Activated gamma-delta T cell treated with anti-CD3 and anti-CD28 coated beads, Interleukin-2, amount 50 U/mL, for 16 hours (primary cell): ENCODE measurements at regions not wholly inside any gene's neighbourhood (a gene's known extent, or its start where the extent isn't known, plus 50 kb on each side); places are given as distances from the start of the nearest gene placed in this dataset.

ENCODE experiments used
- DNase-seq: peaks from one replicate; pipeline ENCODE4 v3.0.0-alpha.2; 2020; ENCODE audit warnings: low read depth

DNA sequence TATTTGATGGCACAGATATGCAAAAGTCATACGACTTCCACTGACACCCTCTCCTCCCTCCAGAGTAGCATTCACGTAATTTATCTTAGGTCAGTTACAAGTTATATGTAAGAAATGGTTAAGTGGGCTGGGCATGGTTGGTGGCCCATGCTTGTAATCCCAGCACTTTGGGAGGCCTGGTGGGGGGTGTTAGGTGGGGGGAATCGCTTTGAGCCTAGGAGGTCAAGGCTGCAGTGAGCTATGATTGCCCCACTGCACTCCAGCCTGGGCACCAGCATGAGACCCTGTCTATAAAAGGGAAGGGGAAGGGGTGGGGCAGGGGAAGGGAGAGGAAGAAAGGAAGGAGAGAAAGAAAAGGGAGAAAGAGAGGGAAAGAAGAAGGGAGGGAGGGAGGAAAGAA, 202.8 kb downstream of the AUH start:
- no peak for DNase-seq

- no peak for DNase-seq
These were observed 202.0 kb downstream of the AUH start for GRCh38 chr9:91159664-91160121.

DNA sequence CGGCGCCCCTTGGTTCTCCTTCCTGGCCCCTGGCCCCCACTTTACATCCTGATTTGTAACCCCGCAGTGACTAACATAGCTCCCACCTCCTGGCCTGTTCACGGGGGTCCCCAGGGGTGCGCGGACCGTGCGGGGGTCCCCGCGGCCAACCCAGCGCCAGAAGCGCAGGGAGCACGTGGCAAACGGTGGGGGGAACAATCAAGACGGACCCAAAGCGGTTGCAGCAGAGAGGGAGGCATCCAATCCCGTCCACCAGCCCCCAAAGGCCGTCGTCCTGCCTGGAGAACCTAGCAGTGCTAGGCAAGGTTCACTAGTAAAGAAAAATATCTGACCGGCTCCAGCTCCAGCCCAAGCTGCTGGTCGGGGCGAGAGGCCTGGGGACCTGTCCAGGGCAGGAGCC, 201.5 kb downstream of the AUH start:
- DNase-seq = no peak

GRCh38 chr9:91160599-91161464, 200.9 kb downstream of the AUH start:
- DNase-seq = no peak

- no peak for DNase-seq
These were observed 200.0 kb downstream of the AUH start for GRCh38 chr9:91161465-91162300.

- DNase-seq = no peak
These were observed 199.4 kb downstream of the AUH start for GRCh38 chr9:91162311-91162710.

DNA sequence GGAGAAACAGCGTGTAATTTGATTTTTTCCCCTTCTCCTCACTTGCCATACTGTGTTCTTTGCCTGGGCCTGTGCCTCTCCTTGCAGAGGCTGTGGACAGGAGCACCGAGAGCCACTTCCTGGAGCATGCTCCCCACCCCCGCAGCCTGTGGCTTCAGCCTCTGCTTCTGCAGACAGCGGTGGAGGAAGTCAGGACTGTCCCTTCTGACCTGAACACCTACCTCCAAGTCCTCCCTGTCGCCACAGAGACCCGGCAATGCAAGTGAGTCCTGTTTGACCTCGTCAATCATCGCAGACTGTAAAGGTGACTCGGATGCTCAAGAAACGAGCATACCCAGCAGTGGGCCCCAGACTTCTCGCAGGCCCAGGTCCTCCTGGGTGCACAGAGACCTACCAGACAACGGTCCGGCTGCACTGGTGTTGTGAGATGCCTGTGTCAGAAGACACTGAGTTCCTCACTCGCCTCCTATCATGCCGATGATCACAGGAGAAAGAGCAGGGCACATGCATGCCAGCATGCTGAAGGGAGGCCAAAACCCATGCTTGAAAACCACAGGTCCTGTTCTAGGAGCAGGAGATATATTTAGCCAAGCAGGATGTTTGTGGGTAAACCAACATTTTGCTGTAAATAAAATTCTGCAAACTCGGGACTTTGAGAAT, 198.8 kb downstream of the AUH start:
- peak; percentile 30 for DNase-seq

- no peak for DNase-seq
These were observed 198.3 kb downstream of the AUH start for GRCh38 chr9:91163444-91163772.

DNA sequence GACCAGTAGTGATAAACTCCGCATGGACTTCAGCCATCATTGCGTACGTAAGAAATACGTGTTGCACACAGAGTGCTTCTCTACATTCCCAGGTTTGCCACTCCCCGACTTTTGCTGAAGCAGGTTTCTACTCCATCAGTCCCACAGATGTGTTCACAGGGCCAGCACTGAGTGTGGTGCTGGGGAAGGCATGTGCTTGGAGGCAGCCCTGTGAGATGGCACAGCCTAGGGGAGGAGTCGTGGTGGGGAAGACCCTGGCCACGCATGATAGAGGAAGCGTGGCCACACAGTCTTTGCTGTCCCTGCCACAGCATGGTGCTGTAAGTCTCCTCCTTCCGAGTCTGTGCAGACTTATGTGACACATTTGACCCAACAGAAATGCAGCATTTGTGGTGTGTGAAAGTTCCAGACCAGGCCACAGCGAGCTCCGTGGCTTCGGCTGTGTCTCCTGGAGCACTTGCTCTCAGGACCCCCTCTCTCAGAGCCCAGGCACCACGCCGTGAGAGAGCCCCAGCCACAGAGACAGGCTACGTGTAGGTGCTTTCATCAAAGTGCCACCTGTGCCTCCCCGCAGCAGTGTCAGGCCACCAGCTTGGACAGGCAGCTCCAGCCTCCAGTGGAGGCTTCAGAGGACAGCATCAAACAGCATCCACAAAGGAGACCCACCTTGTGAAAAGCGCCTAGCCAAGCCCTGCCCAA, 197.8 kb downstream of the AUH start:
- no peak for DNase-seq
